ENCODE measurements at regions not wholly inside any gene's neighbourhood (a gene's known extent, or its start where the extent isn't known, plus 50 kb on each side); places are given as distances from the start of the nearest gene placed in this dataset.

DNA sequence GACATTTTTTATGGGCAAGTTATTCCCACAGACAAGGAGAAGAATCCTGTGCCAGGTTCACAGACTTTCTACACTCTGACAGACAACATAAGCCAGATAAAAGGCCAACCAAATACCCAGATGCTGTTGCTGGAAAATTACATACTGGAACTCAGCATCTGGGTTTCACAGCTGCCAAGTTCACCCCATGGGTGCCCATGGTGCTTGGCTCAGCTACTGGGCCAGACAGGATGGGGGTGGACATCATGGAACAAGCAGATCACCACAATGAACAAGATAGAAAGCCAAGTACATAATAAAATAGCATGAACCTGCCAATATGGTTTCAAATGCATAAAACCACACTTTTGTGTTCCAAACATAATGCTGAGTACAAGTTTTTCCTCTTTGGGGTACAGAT lies 999.8 kb downstream of the NR2F1-AS1 start:
- H3K4me3 ChIP-seq (ENCODE audit: low read length in 2 of 2), result no peak overlapping the region
- H3K27me3 ChIP-seq (ENCODE audit: control insufficient read depth in 2 of 2, insufficient read depth in 1 of 2, low read length in 1 of 2), result no peaks in the 10 kb centered on the region
- H3K9me3 ChIP-seq (ENCODE audit: control insufficient read depth in 2 of 2, insufficient read depth in 1 of 2, low read length in 1 of 2), result no peaks in the 10 kb centered on the region
- no peak overlapping the region for H3K27ac ChIP-seq (ENCODE audit: low read depth in 1 of 2, low read length in 1 of 2)
- no peak for DNase-seq (ENCODE audit: low read depth in 6 of 9, low spot score in 9 of 9)
- no peaks in the 10 kb centered on the region for H3K36me3 ChIP-seq (ENCODE audit: control insufficient read depth in 2 of 2, insufficient read depth in 2 of 2, low read length in 1 of 2)
- no peaks in the 10 kb centered on the region for H3K4me1 ChIP-seq (ENCODE audit: control insufficient read depth in 2 of 2, insufficient read depth in 2 of 2, low read length in 2 of 2)

DNA sequence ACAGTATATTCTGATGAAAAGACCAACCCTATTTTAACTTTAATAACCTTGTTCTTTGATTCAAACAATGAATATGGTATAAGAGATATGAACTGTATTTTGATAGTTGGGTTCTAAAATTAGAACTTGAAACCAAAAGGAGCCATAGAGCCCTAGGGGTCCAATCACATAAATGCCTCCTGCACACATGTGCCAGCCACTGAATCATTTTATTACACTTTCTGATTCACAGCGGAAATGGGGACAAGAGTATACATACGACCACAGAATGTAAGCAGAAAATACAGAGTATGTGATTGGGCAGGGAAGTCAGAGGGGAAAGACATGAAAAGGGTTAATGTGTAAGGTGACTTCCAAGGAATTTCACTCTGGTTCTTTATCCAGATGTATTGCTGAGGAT lies 1000.2 kb downstream of the NR2F1-AS1 start:
- Histone ChIP-seq H3K36me3 (ENCODE audit: control insufficient read depth in 2 of 2, insufficient read depth in 2 of 2, low read length in 1 of 2) (no peaks in the 10 kb centered on the region), H3K4me1 (ENCODE audit: control insufficient read depth in 2 of 2, insufficient read depth in 2 of 2, low read length in 2 of 2) (no peaks in the 10 kb centered on the region), H3K27me3 (ENCODE audit: control insufficient read depth in 2 of 2, insufficient read depth in 1 of 2, low read length in 1 of 2) (no peaks in the 10 kb centered on the region), H3K4me3 (ENCODE audit: low read length in 2 of 2) (no peak overlapping the region), H3K9me3 (ENCODE audit: control insufficient read depth in 2 of 2, insufficient read depth in 1 of 2, low read length in 1 of 2) (no peaks in the 10 kb centered on the region), H3K27ac (ENCODE audit: low read depth in 1 of 2, low read length in 1 of 2) (no peak overlapping the region)
- WGBS, result 93% methylated on average over 2 of the region's 2 CpGs
- DNase-seq (ENCODE audit: low read depth in 6 of 9, low spot score in 9 of 9), result no peak

DNA sequence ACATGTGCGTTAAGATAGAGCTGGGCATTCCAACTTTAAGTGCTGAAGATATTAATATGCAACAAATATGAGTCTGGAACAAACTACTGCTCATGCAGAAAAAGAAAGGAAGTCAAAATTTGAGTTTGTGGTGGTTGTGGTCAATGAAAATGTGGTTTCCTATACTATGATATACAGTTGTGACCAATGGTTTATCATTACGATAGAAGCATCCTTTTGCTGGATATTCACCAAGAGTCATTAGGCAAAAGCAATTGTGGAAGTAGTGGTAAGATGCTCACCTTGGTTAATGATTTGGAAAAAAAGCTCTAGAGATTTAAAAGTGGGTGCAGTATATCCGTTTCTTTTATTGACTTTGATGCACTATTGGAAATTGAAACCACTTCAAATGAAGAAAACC lies 1007.0 kb downstream of the NR2F1-AS1 start:
- H3K9me3 ChIP-seq (ENCODE audit: control insufficient read depth in 2 of 2, insufficient read depth in 1 of 2, low read length in 1 of 2), result no peaks in the 10 kb centered on the region
- DNase-seq (ENCODE audit: low read depth in 6 of 9, low spot score in 9 of 9), result no peak
- 64% methylated on average over 3 of the region's 3 CpGs for WGBS
- H3K4me1 ChIP-seq (ENCODE audit: control insufficient read depth in 2 of 2, insufficient read depth in 2 of 2, low read length in 2 of 2), result no peaks in the 10 kb centered on the region
- H3K27ac ChIP-seq (ENCODE audit: low read depth in 1 of 2, low read length in 1 of 2), result no peak overlapping the region
- no peak overlapping the region for H3K4me3 ChIP-seq (ENCODE audit: low read length in 2 of 2)
- H3K36me3 ChIP-seq (ENCODE audit: control insufficient read depth in 2 of 2, insufficient read depth in 2 of 2, low read length in 1 of 2), result no peaks in the 10 kb centered on the region
- H3K27me3 ChIP-seq (ENCODE audit: control insufficient read depth in 2 of 2, insufficient read depth in 1 of 2, low read length in 1 of 2), result no peaks in the 10 kb centered on the region

DNA sequence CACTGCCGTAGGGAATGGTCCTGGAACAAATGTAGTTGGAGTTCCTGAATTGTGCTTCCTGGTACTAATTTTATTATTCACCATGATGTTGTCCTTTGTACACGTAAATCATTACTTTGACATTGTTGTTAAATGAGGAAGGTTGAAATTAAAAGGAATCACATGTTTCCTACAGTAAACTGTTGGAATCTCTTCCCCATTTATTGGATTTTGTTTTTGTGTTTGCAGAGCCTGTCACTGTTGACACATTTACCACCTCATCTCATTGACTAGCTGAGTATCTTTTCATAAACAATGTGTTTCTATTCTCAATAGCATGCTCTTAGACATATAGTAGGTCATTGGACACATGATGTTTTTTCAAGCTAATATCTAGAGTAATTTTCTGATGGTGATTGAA lies 1012.5 kb downstream of the NR2F1-AS1 start:
- Histone ChIP-seq H3K27me3 (ENCODE audit: control insufficient read depth in 2 of 2, insufficient read depth in 1 of 2, low read length in 1 of 2) (no peaks in the 10 kb centered on the region), H3K36me3 (ENCODE audit: control insufficient read depth in 2 of 2, insufficient read depth in 2 of 2, low read length in 1 of 2) (no peaks in the 10 kb centered on the region), H3K9me3 (ENCODE audit: control insufficient read depth in 2 of 2, insufficient read depth in 1 of 2, low read length in 1 of 2) (no peaks in the 10 kb centered on the region), H3K4me1 (ENCODE audit: control insufficient read depth in 2 of 2, insufficient read depth in 2 of 2, low read length in 2 of 2) (no peaks in the 10 kb centered on the region), H3K4me3 (ENCODE audit: low read length in 2 of 2) (no peak overlapping the region), H3K27ac (ENCODE audit: low read depth in 1 of 2, low read length in 1 of 2) (no peak overlapping the region)
- DNase-seq (ENCODE audit: low read depth in 6 of 9, low spot score in 9 of 9), result no peak
- 83% methylated on average over 2 of the region's 2 CpGs for WGBS

DNA sequence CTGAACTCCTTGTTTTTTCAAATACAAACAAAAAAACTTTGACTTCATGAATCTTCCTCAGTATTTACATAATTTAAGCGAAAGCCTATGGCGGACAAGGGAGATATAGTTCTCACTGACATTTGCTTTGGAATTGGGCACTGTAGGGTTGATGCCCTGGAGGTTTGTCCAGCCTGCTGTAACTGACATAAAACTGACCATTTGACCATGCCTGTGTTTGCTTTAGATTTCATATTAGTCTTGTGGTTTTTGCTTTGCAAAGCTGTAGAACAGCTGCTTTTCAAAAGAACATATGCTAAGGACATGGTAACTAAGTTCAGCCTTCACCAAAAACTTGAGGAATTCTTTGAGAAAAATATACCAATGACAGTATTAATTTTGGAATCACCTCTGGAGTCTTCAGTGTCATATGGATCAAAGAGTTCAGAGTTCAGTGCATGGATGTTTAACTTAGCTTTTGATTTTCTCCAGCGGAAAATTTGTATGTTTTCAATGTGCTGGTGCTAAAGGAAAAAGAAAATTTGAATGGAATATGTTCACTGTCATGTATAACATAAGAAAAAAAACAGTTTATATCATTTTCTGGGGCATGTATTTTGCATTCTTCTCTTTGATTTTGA lies 1013.1 kb downstream of the NR2F1-AS1 start:
- H3K4me3 ChIP-seq (ENCODE audit: low read length in 2 of 2), result no peak overlapping the region
- no peaks in the 10 kb centered on the region for H3K4me1 ChIP-seq (ENCODE audit: control insufficient read depth in 2 of 2, insufficient read depth in 2 of 2, low read length in 2 of 2)
- H3K9me3 ChIP-seq (ENCODE audit: control insufficient read depth in 2 of 2, insufficient read depth in 1 of 2, low read length in 1 of 2), result no peaks in the 10 kb centered on the region
- H3K36me3 ChIP-seq (ENCODE audit: control insufficient read depth in 2 of 2, insufficient read depth in 2 of 2, low read length in 1 of 2), result no peaks in the 10 kb centered on the region
- 96% methylated on average over 3 of the region's 3 CpGs for WGBS
- no peak for DNase-seq (ENCODE audit: low read depth in 6 of 9, low spot score in 9 of 9)
- no peaks in the 10 kb centered on the region for H3K27me3 ChIP-seq (ENCODE audit: control insufficient read depth in 2 of 2, insufficient read depth in 1 of 2, low read length in 1 of 2)
- no peak overlapping the region for H3K27ac ChIP-seq (ENCODE audit: low read depth in 1 of 2, low read length in 1 of 2)

DNA sequence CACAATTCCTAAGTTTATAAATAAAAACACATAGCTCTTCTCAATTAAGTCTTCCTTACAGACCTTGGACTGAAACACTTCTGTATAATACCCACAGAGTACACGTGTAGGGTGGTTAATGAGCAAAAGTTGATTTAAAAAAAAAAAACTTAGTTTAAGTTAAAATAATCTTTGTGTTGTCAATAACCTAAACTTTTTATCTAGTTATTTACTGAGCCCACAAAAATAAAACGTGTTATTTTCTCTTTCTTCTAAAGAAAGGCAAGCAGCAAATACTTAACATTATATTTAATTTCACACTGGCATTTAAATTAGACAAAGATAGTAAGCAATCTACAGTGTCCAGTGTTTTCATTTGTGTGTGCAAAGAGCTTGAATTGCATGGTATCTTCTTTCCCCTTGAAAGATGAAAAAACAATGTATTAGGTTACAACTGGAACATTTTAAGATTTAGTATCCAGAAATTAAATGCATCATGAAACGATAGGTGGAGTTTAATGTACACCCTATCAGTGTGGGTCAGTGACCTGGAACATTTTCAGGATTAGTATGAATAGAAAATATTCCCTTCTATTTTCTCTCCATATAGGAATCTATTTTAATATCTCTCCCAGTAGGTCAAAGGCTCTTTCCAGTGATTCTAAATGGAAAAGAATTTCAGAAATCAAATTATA lies 1014.8 kb downstream of the NR2F1-AS1 start:
- Histone ChIP-seq H3K27me3 (ENCODE audit: control insufficient read depth in 2 of 2, insufficient read depth in 1 of 2, low read length in 1 of 2) (no peaks in the 10 kb centered on the region), H3K4me1 (ENCODE audit: control insufficient read depth in 2 of 2, insufficient read depth in 2 of 2, low read length in 2 of 2) (no peaks in the 10 kb centered on the region), H3K4me3 (ENCODE audit: low read length in 2 of 2) (no peak overlapping the region), H3K36me3 (ENCODE audit: control insufficient read depth in 2 of 2, insufficient read depth in 2 of 2, low read length in 1 of 2) (no peaks in the 10 kb centered on the region), H3K9me3 (ENCODE audit: control insufficient read depth in 2 of 2, insufficient read depth in 1 of 2, low read length in 1 of 2) (no peaks in the 10 kb centered on the region), H3K27ac (ENCODE audit: low read depth in 1 of 2, low read length in 1 of 2) (no peak overlapping the region)
- 71% methylated on average over 3 of the region's 3 CpGs for WGBS
- DNase-seq (ENCODE audit: low read depth in 6 of 9, low spot score in 9 of 9), result no peak

DNA sequence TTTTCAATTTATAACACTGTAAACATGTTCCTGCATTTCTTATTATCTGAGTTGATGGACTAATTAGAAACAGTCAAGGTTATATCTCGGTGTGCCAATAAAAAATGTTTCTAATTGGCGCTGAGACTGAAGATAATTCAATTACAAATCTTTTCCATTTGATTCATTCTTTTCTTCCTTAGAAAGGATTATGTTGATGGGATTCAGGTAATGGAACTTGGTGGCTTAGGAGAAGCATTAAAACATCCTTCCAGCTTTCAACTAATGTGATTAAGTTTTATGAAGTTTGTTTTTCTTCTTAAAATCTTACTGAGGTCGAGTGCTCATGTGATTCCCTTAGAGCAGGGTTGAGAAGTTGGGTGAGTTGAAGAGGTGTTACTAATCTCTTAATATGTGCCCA lies 1015.3 kb downstream of the NR2F1-AS1 start:
- no peaks in the 10 kb centered on the region for H3K9me3 ChIP-seq (ENCODE audit: control insufficient read depth in 2 of 2, insufficient read depth in 1 of 2, low read length in 1 of 2)
- no peaks in the 10 kb centered on the region for H3K36me3 ChIP-seq (ENCODE audit: control insufficient read depth in 2 of 2, insufficient read depth in 2 of 2, low read length in 1 of 2)
- H3K27me3 ChIP-seq (ENCODE audit: control insufficient read depth in 2 of 2, insufficient read depth in 1 of 2, low read length in 1 of 2), result no peaks in the 10 kb centered on the region
- H3K27ac ChIP-seq (ENCODE audit: low read depth in 1 of 2, low read length in 1 of 2), result no peak overlapping the region
- 80% methylated on average over 3 of the region's 3 CpGs for WGBS
- DNase-seq (ENCODE audit: low read depth in 6 of 9, low spot score in 9 of 9), result no peak
- H3K4me3 ChIP-seq (ENCODE audit: low read length in 2 of 2), result no peak overlapping the region
- no peaks in the 10 kb centered on the region for H3K4me1 ChIP-seq (ENCODE audit: control insufficient read depth in 2 of 2, insufficient read depth in 2 of 2, low read length in 2 of 2)

DNA sequence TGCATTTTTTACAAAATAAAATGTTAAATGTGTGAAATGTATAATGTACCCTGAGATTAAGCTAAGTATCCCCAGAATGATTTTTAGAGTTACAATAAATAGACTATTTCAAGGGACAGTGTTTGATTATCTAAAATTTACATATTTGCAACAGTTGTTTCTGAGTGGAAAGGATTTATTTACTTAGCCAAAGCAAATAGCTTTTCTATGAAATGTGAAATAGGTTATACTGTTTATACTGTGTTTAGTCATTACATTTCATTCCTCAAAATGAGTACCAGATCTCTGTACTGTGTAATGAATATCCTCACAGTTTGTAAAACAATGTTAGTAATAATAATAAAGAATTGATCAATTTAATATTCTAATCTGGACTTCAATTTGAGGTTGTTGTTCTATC lies 1019.0 kb downstream of the NR2F1-AS1 start:
- Histone ChIP-seq H3K27ac (ENCODE audit: low read depth in 1 of 2, low read length in 1 of 2) (no peak overlapping the region), H3K4me3 (ENCODE audit: low read length in 2 of 2) (no peak overlapping the region), H3K27me3 (ENCODE audit: control insufficient read depth in 2 of 2, insufficient read depth in 1 of 2, low read length in 1 of 2) (no peaks in the 10 kb centered on the region), H3K4me1 (ENCODE audit: control insufficient read depth in 2 of 2, insufficient read depth in 2 of 2, low read length in 2 of 2) (no peaks in the 10 kb centered on the region), H3K36me3 (ENCODE audit: control insufficient read depth in 2 of 2, insufficient read depth in 2 of 2, low read length in 1 of 2) (no peaks in the 10 kb centered on the region), H3K9me3 (ENCODE audit: control insufficient read depth in 2 of 2, insufficient read depth in 1 of 2, low read length in 1 of 2) (no peaks in the 10 kb centered on the region)
- DNase-seq (ENCODE audit: low read depth in 6 of 9, low spot score in 9 of 9), result no peak

DNA sequence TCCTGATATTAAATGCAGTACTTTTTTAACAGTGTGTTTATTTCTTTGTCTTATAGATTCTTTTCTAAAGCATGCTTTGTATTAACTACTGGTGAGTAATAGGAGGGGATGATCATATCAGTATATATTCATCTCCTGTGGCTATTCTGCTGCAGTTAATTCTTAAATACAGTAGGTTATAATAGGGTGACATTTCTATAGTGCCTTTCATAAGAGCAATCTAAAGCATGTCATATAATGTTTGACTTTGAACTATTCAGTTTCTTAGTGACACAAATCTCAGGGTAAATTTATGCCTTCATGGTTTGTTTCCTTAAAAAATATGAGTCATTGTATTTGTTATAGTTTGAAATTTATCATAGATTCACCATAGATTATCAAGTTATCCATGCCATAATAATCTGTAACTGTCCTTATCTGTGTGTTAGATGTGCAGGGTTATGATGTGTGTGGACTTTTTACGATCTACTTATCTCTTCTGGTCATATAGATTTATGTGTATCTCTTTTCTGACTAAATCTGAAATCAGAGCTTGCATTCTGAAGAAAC lies 1019.5 kb downstream of the NR2F1-AS1 start:
- no peaks in the 10 kb centered on the region for H3K9me3 ChIP-seq (ENCODE audit: control insufficient read depth in 2 of 2, insufficient read depth in 1 of 2, low read length in 1 of 2)
- no peaks in the 10 kb centered on the region for H3K27me3 ChIP-seq (ENCODE audit: control insufficient read depth in 2 of 2, insufficient read depth in 1 of 2, low read length in 1 of 2)
- no peak overlapping the region for H3K4me3 ChIP-seq (ENCODE audit: low read length in 2 of 2)
- DNase-seq (ENCODE audit: low read depth in 6 of 9, low spot score in 9 of 9), result no peak
- no peaks in the 10 kb centered on the region for H3K4me1 ChIP-seq (ENCODE audit: control insufficient read depth in 2 of 2, insufficient read depth in 2 of 2, low read length in 2 of 2)
- WGBS, result 89% methylated on average over 1 of the region's 1 CpG
- no peak overlapping the region for H3K27ac ChIP-seq (ENCODE audit: low read depth in 1 of 2, low read length in 1 of 2)
- H3K36me3 ChIP-seq (ENCODE audit: control insufficient read depth in 2 of 2, insufficient read depth in 2 of 2, low read length in 1 of 2), result no peaks in the 10 kb centered on the region
